Fibroblast of villous mesenchyme (primary cell): ENCODE measurements at regions not wholly inside any gene's neighbourhood (a gene's known extent, or its start where the extent isn't known, plus 50 kb on each side); places are given as distances from the start of the nearest gene placed in this dataset.

ENCODE experiments used
- DNase-seq: peaks from one replicate; pipeline ENCODE4 v3.0.0-alpha.2; 2010; ENCODE audit warnings: low read depth
- H3K4me3 ChIP-seq: 2 replicates; pipeline ENCODE4 v1.5.1; 2011; ENCODE audit warnings: low read depth, mild to moderate bottlenecking, low read length
- CTCF ChIP-seq: IDR thresholded peaks from 2 replicates; pipeline ENCODE4 v1.5.1; 2012; ENCODE audit warnings: low read depth, mild to moderate bottlenecking, low read length; ENCODE audit not compliant: insufficient read depth

GRCh38 chr17:77381185-77381700, 240.5 kb downstream of the SEC14L1 start:
- TF ChIP-seq CTCF: no peak
- no peak for DNase-seq
- H3K4me3 ChIP-seq: no peak overlapping the region

GRCh38 chr17:77381731-77382130, 241.0 kb downstream of the SEC14L1 start:
- H3K4me3 ChIP-seq: no peak overlapping the region
- DNase-seq: no peak
- no peak for TF ChIP-seq CTCF

- TF ChIP-seq CTCF: no peak
- DNase-seq: no peak
- H3K4me3 ChIP-seq: no peak overlapping the region
Measured at GRCh38 chr17:77382356-77382911, 241.7 kb downstream of the SEC14L1 start.

GRCh38 chr17:77382966-77383612, 242.3 kb downstream of the SEC14L1 start:
- DNase-seq: peak; percentile 86
- no peak for TF ChIP-seq CTCF
- no peak overlapping the region for H3K4me3 ChIP-seq

GRCh38 chr17:77383613-77384608, 243.1 kb downstream of the SEC14L1 start:
- no peak for TF ChIP-seq CTCF
- DNase-seq: no peak
- H3K4me3 ChIP-seq: no peak overlapping the region

- no peak for TF ChIP-seq CTCF
- DNase-seq: peak; percentile 34
- H3K4me3 ChIP-seq: no peak overlapping the region
Measured at GRCh38 chr17:77385750-77386501, 245.2 kb downstream of the SEC14L1 start.
